CD4-positive, alpha-beta memory T cell (primary cell): ENCODE measurements at regions not wholly inside any gene's neighbourhood (a gene's known extent, or its start where the extent isn't known, plus 50 kb on each side); places are given as distances from the start of the nearest gene placed in this dataset.

Experiments used
- CTCF ChIA-PET: fragments of 350-600 bp; sonication (Branson Sonifier 250); formaldehyde crosslinking; loops from one replicate; lab custom pipeline; 2021; ENCODE audit warnings: inconsistent platforms; ENCODE audit not compliant: partially characterized antibody; lab: Charles Lee
- POLR2A ChIA-PET: fragments of 350-600 bp; sonication (Branson Sonifier 250); formaldehyde crosslinking; loops from one replicate; lab custom pipeline; 2021; ENCODE audit not compliant: partially characterized antibody; lab: Charles Lee
- DNase-seq, 5 donors: peaks; one replicate each; pipeline versions ENCODE4 v3.0.0 to v3.0.0-alpha.2; 2020 to 2022; ENCODE audit warnings: mixed read lengths in 1 of 5
- H3K27ac ChIP-seq: one replicate; pipeline ENCODE4 v1.7.0; 2013; ENCODE audit warnings: low read depth, low read length
- H3K27me3 ChIP-seq: 2 replicates; pipeline ENCODE4 v1.7.0; 2013; ENCODE audit warnings: mild to moderate bottlenecking, low read length, moderate library complexity; ENCODE audit not compliant: insufficient read depth
- H3K36me3 ChIP-seq: 2 replicates; pipeline ENCODE4 v1.7.0; 2013; ENCODE audit warnings: mild to moderate bottlenecking, low read length, moderate library complexity; ENCODE audit not compliant: insufficient read depth
- H3K4me1 ChIP-seq: 2 replicates; pipeline ENCODE4 v1.7.0; 2013; ENCODE audit warnings: mild to moderate bottlenecking, low read length, moderate library complexity; ENCODE audit not compliant: insufficient read depth
- H3K4me3 ChIP-seq, 2 donors: one replicate each; pipeline ENCODE4 v1.7.0; 2013; ENCODE audit warnings: low read length in 2 of 2, mild to moderate bottlenecking in 1 of 2
- H3K9me3 ChIP-seq, 2 donors: one replicate each; pipeline ENCODE4 v1.7.0; 2013; ENCODE audit warnings: low read length in 2 of 2, control low read depth in 1 of 2; ENCODE audit not compliant: control insufficient read depth in 1 of 2
- H3K27ac Mint-ChIP-seq, 7 donors: one replicate each; pipeline ENCODE4 v1.8.0; 2020 to 2021; ENCODE audit warnings: mixed read lengths in 7 of 7, mild to moderate bottlenecking in 6 of 7, inconsistent platforms in 3 of 7, moderate library complexity in 3 of 7
- H3K27me3 Mint-ChIP-seq, 2 donors: one replicate each; pipeline ENCODE4 v1.8.0; 2020 to 2021; ENCODE audit warnings: mixed read lengths in 2 of 2
- H3K36me3 Mint-ChIP-seq, 2 donors: one replicate each; pipeline ENCODE4 v1.8.0; 2020 to 2021; ENCODE audit warnings: mixed read lengths in 2 of 2, inconsistent platforms in 1 of 2, mild to moderate bottlenecking in 1 of 2
- H3K4me1 Mint-ChIP-seq, 4 donors: one replicate each; pipeline ENCODE4 v1.8.0; 2020 to 2021; ENCODE audit warnings: mixed read lengths in 4 of 4, mild to moderate bottlenecking in 1 of 4
- H3K4me3 Mint-ChIP-seq, 8 donors: one replicate each; pipeline ENCODE4 v1.8.0; 2020 to 2021; ENCODE audit warnings: mixed read lengths in 8 of 8, mild to moderate bottlenecking in 7 of 8, moderate library complexity in 6 of 8, inconsistent platforms in 3 of 8
- H3K9me3 Mint-ChIP-seq, 8 donors: one replicate each; pipeline ENCODE4 v1.8.0; 2020 to 2021; ENCODE audit warnings: mixed read lengths in 8 of 8, mild to moderate bottlenecking in 5 of 8, inconsistent platforms in 3 of 8, moderate library complexity in 1 of 8
- intact Hi-C: fragments of 100-400 bp; cut with micrococcal nuclease; formaldehyde crosslinking; loops from one replicate; pipeline ENCODE4 v1.15.1; 2023

DNA sequence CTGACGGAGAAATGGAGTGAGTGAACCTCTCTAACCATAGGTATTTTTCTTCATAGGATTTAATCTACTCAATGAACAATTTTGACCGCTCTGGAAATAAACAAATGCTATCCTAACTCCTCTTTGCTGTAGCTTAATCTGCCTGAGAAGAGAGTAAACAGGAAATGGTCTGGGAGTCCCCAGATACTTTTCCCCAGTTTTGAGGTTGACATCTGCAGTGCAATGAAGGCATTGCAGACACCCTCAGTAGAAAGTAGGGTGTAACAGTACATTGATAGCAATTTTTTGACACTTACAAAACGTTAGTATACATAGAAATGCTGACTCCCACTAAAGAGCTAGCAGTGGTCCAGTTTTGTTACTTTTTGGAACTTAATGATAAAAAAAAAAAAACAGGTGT lies 495.9 kb upstream of the FAM241A start:
- no peak overlapping the region for H3K27ac Mint-ChIP-seq
- H3K36me3 ChIP-seq: no peaks in the 10 kb centered on the region
- DNase-seq: no peak
- H3K4me3 ChIP-seq: no peak overlapping the region
- peaks cover 0 to 9% (median 3%) of the 10 kb centered on the region in 8 donors for H3K9me3 Mint-ChIP-seq
- POLR2A ChIA-PET: no interaction called here
- H3K27ac ChIP-seq: no peak overlapping the region
- H3K36me3 Mint-ChIP-seq: no peaks in the 10 kb centered on the region
- no peak overlapping the region for H3K4me3 Mint-ChIP-seq
- CTCF ChIA-PET: no interaction called here
- H3K4me1 ChIP-seq: no peaks in the 10 kb centered on the region
- H3K4me1 Mint-ChIP-seq: no peaks in the 10 kb centered on the region
- H3K27me3 ChIP-seq: no peaks in the 10 kb centered on the region
- no peaks in the 10 kb centered on the region for H3K9me3 ChIP-seq
- intact Hi-C loops: no loop called here
- H3K27me3 Mint-ChIP-seq: no peaks in the 10 kb centered on the region

GRCh38 chr4:111650146-111650545 lies 495.1 kb upstream of the FAM241A start:
- Histone ChIP-seq H3K27ac (no peak overlapping the region), H3K9me3 (no peaks in the 10 kb centered on the region), H3K27me3 (no peaks in the 10 kb centered on the region), H3K4me1 (no peaks in the 10 kb centered on the region), H3K4me3 (no peak overlapping the region), H3K36me3 (no peaks in the 10 kb centered on the region)
- Mint-ChIP-seq H3K4me3 (no peak overlapping the region), H3K27ac (no peak overlapping the region), H3K27me3 (no peaks in the 10 kb centered on the region), H3K9me3 (peaks cover 0 to 9% (median 3%) of the 10 kb centered on the region in 8 donors), H3K4me1 (no peaks in the 10 kb centered on the region), H3K36me3 (no peaks in the 10 kb centered on the region)
- DNase-seq: no peak
- POLR2A ChIA-PET: no interaction called here
- CTCF ChIA-PET: no interaction called here
- intact Hi-C loops: no loop called here

- no peaks in the 10 kb centered on the region for H3K36me3 Mint-ChIP-seq
- no peak overlapping the region for H3K27ac Mint-ChIP-seq
- CTCF ChIA-PET: no interaction called here
These were observed 494.6 kb upstream of the FAM241A start for GRCh38 chr4:111650674-111651086.

GRCh38 chr4:111652236-111652635 lies 493.0 kb upstream of the FAM241A start:
- CTCF ChIA-PET: no interaction called here
- no peak overlapping the region for H3K27ac Mint-ChIP-seq

More at GRCh38 chr4:111650674-111651086, 494.6 kb upstream of the FAM241A start:
- peaks cover 0 to 9% (median 3%) of the 10 kb centered on the region in 8 donors for H3K9me3 Mint-ChIP-seq
- Histone ChIP-seq H3K27me3 (no peaks in the 10 kb centered on the region), H3K4me3 (no peak overlapping the region), H3K4me1 (no peaks in the 10 kb centered on the region), H3K36me3 (no peaks in the 10 kb centered on the region), H3K9me3 (no peaks in the 10 kb centered on the region), H3K27ac (no peak overlapping the region)
- no peaks in the 10 kb centered on the region for H3K27me3 Mint-ChIP-seq
- H3K4me3 Mint-ChIP-seq: no peak overlapping the region
- no peaks in the 10 kb centered on the region for H3K4me1 Mint-ChIP-seq
- intact Hi-C loops: no loop called here
- no peak for DNase-seq
- POLR2A ChIA-PET: no interaction called here

DNA sequence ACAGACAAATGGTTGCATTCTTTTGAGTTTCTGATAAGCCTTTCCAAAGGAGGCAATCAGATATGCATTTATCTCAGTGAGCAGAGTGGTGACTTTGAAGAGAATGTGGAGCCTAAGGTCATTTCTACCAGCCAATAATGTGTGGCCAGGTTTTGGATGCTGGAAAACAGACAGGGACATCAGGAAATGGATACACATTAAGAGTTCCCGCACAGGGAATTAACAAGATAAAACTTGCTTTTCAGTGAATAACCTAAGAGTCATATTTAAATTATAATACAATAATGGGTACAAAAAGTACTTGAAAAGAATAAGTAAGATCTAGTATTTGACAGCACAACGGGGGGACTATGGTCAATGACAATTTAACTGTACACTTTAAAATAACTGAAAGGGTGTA lies 492.3 kb upstream of the FAM241A start:
- CTCF ChIA-PET: no interaction called here
- Mint-ChIP-seq H3K4me1 (no peaks in the 10 kb centered on the region), H3K27ac (no peak overlapping the region), H3K9me3 (peaks cover 0 to 6% (median under 1%) of the 10 kb centered on the region in 8 donors), H3K27me3 (no peaks in the 10 kb centered on the region), H3K4me3 (no peak overlapping the region), H3K36me3 (no peaks in the 10 kb centered on the region)
- no peak for DNase-seq
- POLR2A ChIA-PET: no interaction called here
- H3K4me1 ChIP-seq: no peaks in the 10 kb centered on the region
- no peaks in the 10 kb centered on the region for H3K27me3 ChIP-seq
- no peak overlapping the region for H3K27ac ChIP-seq
- H3K9me3 ChIP-seq: no peaks in the 10 kb centered on the region
- intact Hi-C loops: no loop called here
- no peak overlapping the region for H3K4me3 ChIP-seq
- no peaks in the 10 kb centered on the region for H3K36me3 ChIP-seq

More at GRCh38 chr4:111652236-111652635, 493.0 kb upstream of the FAM241A start:
- H3K36me3 Mint-ChIP-seq: no peaks in the 10 kb centered on the region
- H3K27me3 ChIP-seq: no peaks in the 10 kb centered on the region
- H3K36me3 ChIP-seq: no peaks in the 10 kb centered on the region
- H3K27me3 Mint-ChIP-seq: no peaks in the 10 kb centered on the region
- peaks cover 0 to 4% (median under 1%) of the 10 kb centered on the region in 8 donors for H3K9me3 Mint-ChIP-seq
- H3K4me3 Mint-ChIP-seq: no peak overlapping the region
- H3K27ac ChIP-seq: no peak overlapping the region
- no peak for DNase-seq
- no peak overlapping the region for H3K4me3 ChIP-seq
- intact Hi-C loops: no loop called here
- POLR2A ChIA-PET: no interaction called here
- H3K4me1 ChIP-seq: no peaks in the 10 kb centered on the region
- no peaks in the 10 kb centered on the region for H3K4me1 Mint-ChIP-seq
- H3K9me3 ChIP-seq: no peaks in the 10 kb centered on the region

DNA sequence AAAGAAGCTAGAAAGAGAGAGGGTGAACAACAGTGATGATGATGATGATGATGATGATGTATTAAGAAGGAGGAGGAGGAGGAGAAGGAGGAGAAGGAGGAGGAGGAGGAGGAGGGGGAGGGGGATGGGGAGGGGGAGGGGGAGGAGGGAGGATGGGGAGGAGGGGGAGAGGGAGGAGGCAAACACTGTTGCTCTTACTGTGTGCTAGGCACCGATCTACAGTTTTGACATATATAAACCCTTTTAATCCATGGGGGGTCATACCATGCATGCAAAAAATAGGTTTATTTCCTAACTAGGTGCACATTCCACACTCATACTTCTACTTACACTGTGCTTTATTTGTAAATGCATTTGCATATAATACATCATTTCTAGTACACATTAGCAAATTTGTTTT lies 482.8 kb upstream of the FAM241A start:
- no peak overlapping the region for H3K4me3 Mint-ChIP-seq
- H3K36me3 Mint-ChIP-seq: no peaks in the 10 kb centered on the region
- Histone ChIP-seq H3K9me3 (no peaks in the 10 kb centered on the region), H3K27me3 (no peaks in the 10 kb centered on the region), H3K36me3 (no peaks in the 10 kb centered on the region), H3K4me1 (no peaks in the 10 kb centered on the region), H3K4me3 (no peak overlapping the region), H3K27ac (no peak overlapping the region)
- H3K27ac Mint-ChIP-seq: no peak overlapping the region
- H3K27me3 Mint-ChIP-seq: no peaks in the 10 kb centered on the region
- ChIA-PET CTCF (no interaction called here), POLR2A (no interaction called here)
- DNase-seq: no peak
- H3K9me3 Mint-ChIP-seq: peaks cover 0 to 8% (median under 1%) of the 10 kb centered on the region in 8 donors
- intact Hi-C loops: no loop called here
- H3K4me1 Mint-ChIP-seq: no peaks in the 10 kb centered on the region

DNA sequence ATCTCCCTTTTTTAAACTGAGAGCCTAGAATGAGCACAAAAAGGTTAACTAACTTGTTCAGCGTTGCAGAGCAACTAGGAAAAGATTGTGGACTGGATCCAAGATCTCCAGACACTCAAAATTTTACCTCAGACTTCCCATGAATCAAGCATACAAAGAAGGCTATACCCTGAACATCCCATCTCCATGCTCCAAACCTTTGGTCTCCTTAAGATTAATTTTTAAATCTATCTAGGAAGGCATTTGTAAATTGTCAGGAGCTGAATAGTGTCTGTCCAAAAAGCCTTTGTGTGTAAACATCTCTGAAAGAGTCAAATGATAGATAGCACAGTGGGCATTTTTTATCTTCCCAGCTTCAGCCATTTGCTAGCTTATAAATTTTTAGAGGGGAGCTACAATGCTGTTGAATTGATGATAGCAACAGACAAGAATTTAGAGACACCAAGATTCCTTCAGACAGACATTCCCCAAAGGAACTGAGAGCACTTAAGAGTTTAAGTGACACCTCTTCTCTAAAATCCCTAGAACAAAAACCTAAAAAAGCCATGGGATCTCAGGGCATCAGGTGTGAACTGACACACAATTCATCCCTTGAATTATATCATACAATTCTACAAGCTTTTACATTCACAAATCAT lies 480.8 kb upstream of the FAM241A start:
- H3K27me3 ChIP-seq: no peaks in the 10 kb centered on the region
- H3K36me3 Mint-ChIP-seq: no peaks in the 10 kb centered on the region
- H3K4me3 ChIP-seq: no peak overlapping the region
- no peaks in the 10 kb centered on the region for H3K4me1 Mint-ChIP-seq
- no peaks in the 10 kb centered on the region for H3K36me3 ChIP-seq
- H3K9me3 ChIP-seq: no peaks in the 10 kb centered on the region
- intact Hi-C loops: no loop called here
- peaks cover 0 to 8% (median 2%) of the 10 kb centered on the region in 8 donors for H3K9me3 Mint-ChIP-seq
- DNase-seq: no peak
- H3K27ac ChIP-seq: no peak overlapping the region
- no peak overlapping the region for H3K4me3 Mint-ChIP-seq
- POLR2A ChIA-PET: no interaction called here
- no peak overlapping the region for H3K27ac Mint-ChIP-seq
- CTCF ChIA-PET: no interaction called here
- no peaks in the 10 kb centered on the region for H3K4me1 ChIP-seq
- no peaks in the 10 kb centered on the region for H3K27me3 Mint-ChIP-seq
